SK-N-SH (cell line): ENCODE measurements at regions not wholly inside any gene's neighbourhood (a gene's known extent, or its start where the extent isn't known, plus 50 kb on each side); places are given as distances from the start of the nearest gene placed in this dataset.

ENCODE experiments used
- CTCF ChIA-PET: fragments of 300-600, 350-600 bp; formaldehyde crosslinking; extraction: SDS; loops from one replicate; lab custom pipeline; 2021; lab: Yijun Ruan, JAX
- POLR2A ChIA-PET: fragments of 350-600 bp; sonication (Branson Sonifier 250); formaldehyde crosslinking; extraction: SDS; loops from one replicate; lab custom pipeline; 2020; ENCODE audit warnings: antibody characterized with exemption, inconsistent platforms; lab: Yijun Ruan, JAX
- DNase-seq: peaks from one replicate; pipeline ENCODE4 v3.0.0; 2012
- H2AFZ ChIP-seq: fragments of 200-600 bp; sonication (generic); 2 replicates; pipeline ENCODE4 v1.8.1; 2016; ENCODE audit warnings: antibody characterized with exemption, mild to moderate bottlenecking, low read depth
- H3F3A ChIP-seq: fragments of 200-600 bp; sonication (generic); replicated peaks from 2 replicates; pipeline ENCODE3; 2016; ENCODE audit warnings: antibody characterized with exemption, mild to moderate bottlenecking; ENCODE audit not compliant: insufficient read depth
- H3K27ac ChIP-seq, 2 experiments: fragments of 200-500 bp in 1 of 2; fragments of 200-600 bp in 1 of 2; sonication (Bioruptor generic) in 1 of 2; sonication (generic), shearing (Covaris generic) in 1 of 2; 2 replicates each; pipeline versions ENCODE4 v1.5.1 to v1.6.1; 2014 to 2016; ENCODE audit warnings: low read depth in 2 of 2, inconsistent platforms in 1 of 2, low read length in 1 of 2, mild to moderate bottlenecking in 1 of 2, mixed read lengths in 1 of 2
- H3K27me3 ChIP-seq: fragments of 200-600 bp; sonication (generic), shearing (Covaris generic); 2 replicates; pipeline ENCODE4 v1.6.1; 2016; ENCODE audit warnings: mixed run types; ENCODE audit not compliant: insufficient read depth
- H3K36me3 ChIP-seq, 2 experiments: fragments of 200-500 bp in 1 of 2; fragments of 200-600 bp in 1 of 2; sonication (Bioruptor generic) in 1 of 2; sonication (generic) in 1 of 2; replicated peaks in 1 of 2; 2 replicates each; pipeline versions ENCODE3 to v1.5.1; 2014 to 2016; ENCODE audit warnings: low read length in 1 of 2, mild to moderate bottlenecking in 1 of 2; ENCODE audit not compliant: insufficient read depth in 2 of 2, control insufficient read depth in 1 of 2
- H3K4me1 ChIP-seq, 2 experiments: fragments of 200-500 bp in 1 of 2; fragments of 200-600 bp in 1 of 2; sonication (Bioruptor generic) in 1 of 2; sonication (generic), shearing (Covaris generic) in 1 of 2; 2 replicates each; pipeline versions ENCODE4 v1.5.1 to v1.6.1; 2014 to 2016; ENCODE audit warnings: low read depth in 1 of 2, low read length in 1 of 2, mixed run types in 1 of 2; ENCODE audit not compliant: insufficient read depth in 2 of 2, control insufficient read depth in 1 of 2
- H3K4me2 ChIP-seq: fragments of 200-600 bp; sonication (generic), shearing (Covaris generic); 2 replicates; pipeline ENCODE4 v1.6.1; 2017; ENCODE audit warnings: mixed run types
- H3K4me3 ChIP-seq, 2 experiments: fragments of 200-500 bp in 1 of 2; fragments of 200-600 bp in 1 of 2; sonication (Bioruptor generic) in 1 of 2; sonication (generic), shearing (Covaris generic) in 1 of 2; 2 replicates each; pipeline versions ENCODE4 v1.5.1 to v1.8.1; 2014 to 2016; ENCODE audit warnings: low read depth in 2 of 2, inconsistent platforms in 1 of 2, low read length in 1 of 2, mild to moderate bottlenecking in 1 of 2, mixed read lengths in 1 of 2, moderate library complexity in 1 of 2
- H3K79me2 ChIP-seq: fragments of 200-600 bp; sonication (generic); 2 replicates; pipeline ENCODE4 v1.8.1; 2017; ENCODE audit warnings: mild to moderate bottlenecking; ENCODE audit not compliant: insufficient read depth
- H3K9ac ChIP-seq: fragments of 200-600 bp; sonication (generic); 2 replicates; pipeline ENCODE4 v1.6.1; 2017; ENCODE audit warnings: mixed run types
- H3K9me2 ChIP-seq: fragments of 200-600 bp; sonication (generic); 2 replicates; pipeline ENCODE4 v1.6.1; 2017; ENCODE audit warnings: mixed run types
- H3K9me3 ChIP-seq: fragments of 200-600 bp; sonication (generic); 2 replicates; pipeline ENCODE4 v1.6.1; 2017; ENCODE audit warnings: mixed run types, mild to moderate bottlenecking, moderate library complexity
- H4K20me1 ChIP-seq: fragments of 200-600 bp; sonication (generic); 2 replicates; pipeline ENCODE4 v1.6.1; 2017; ENCODE audit warnings: mild to moderate bottlenecking, mixed run types; ENCODE audit not compliant: insufficient read depth
- CHD2 ChIP-seq: fragments of 150-350 bp; IDR thresholded peaks from 2 replicates; pipeline ENCODE4 v1.6.1; 2018; ENCODE audit warnings: low read length; ENCODE audit not compliant: partially characterized antibody
- EP300 ChIP-seq, 2 experiments: IDR thresholded peaks; 2 replicates each; pipeline versions ENCODE4 v1.4.0 to v1.6.1; 2012; ENCODE audit warnings: borderline replicate concordance in 1 of 2, low read depth in 1 of 2, low read length in 1 of 2
- GATA2 ChIP-seq: sonication (generic); formaldehyde crosslinking; IDR thresholded peaks from 2 replicates; pipeline ENCODE4 v1.5.0; 2020; ENCODE audit warnings: mild to moderate bottlenecking, missing genetic modification reagents
- IRF3 ChIP-seq: fragments of 150-350 bp; IDR thresholded peaks from 2 replicates; pipeline ENCODE4 v1.6.1; 2016; ENCODE audit warnings: mild to moderate bottlenecking, low read depth, low read length
- MAX ChIP-seq: IDR thresholded peaks from 2 replicates; pipeline ENCODE4 v1.4.0; 2012; ENCODE audit warnings: low read depth
- MEF2A ChIP-seq: IDR thresholded peaks from 2 replicates; pipeline ENCODE4 v1.4.0; 2012; ENCODE audit warnings: low read depth, borderline replicate concordance
- RXRA ChIP-seq: IDR thresholded peaks from 2 replicates; pipeline ENCODE4 v1.4.0; 2012; ENCODE audit warnings: low read depth, mild to moderate bottlenecking, borderline replicate concordance
- SIN3A ChIP-seq: IDR thresholded peaks from 2 replicates; pipeline ENCODE4 v1.6.1; 2012; ENCODE audit warnings: low read depth, mild to moderate bottlenecking, low read length, moderate library complexity, borderline replicate concordance
- TAF1 ChIP-seq: IDR thresholded peaks from 2 replicates; pipeline ENCODE4 v1.6.1; 2012; ENCODE audit warnings: low read depth, mild to moderate bottlenecking, low read length, moderate library complexity, borderline replicate concordance
- TEAD4 ChIP-seq: IDR thresholded peaks from 2 replicates; pipeline ENCODE4 v1.4.0; 2012; ENCODE audit warnings: mild to moderate bottlenecking, borderline replicate concordance; ENCODE audit not compliant: insufficient read depth
- WGBS: methylation state at CpG from one replicate; pipeline ENCODE4 v1.1.6; 2017; ENCODE audit warnings: low lambda C conversion rate; 5-methylcytosine and 5-hydroxymethylcytosine counted together
- TF ChIP-seq, protein P1 (sequence below): IDR thresholded peaks from 2 replicates; pipeline ENCODE4 v1.6.1; 2012; ENCODE audit warnings: mild to moderate bottlenecking, low read depth, low read length, moderate library complexity
- TF ChIP-seq, protein P2 (sequence below): fragments of 150-350 bp; IDR thresholded peaks from 2 replicates; pipeline ENCODE4 v1.6.1; 2017; ENCODE audit warnings: antibody characterized with exemption, low read length, low read depth, borderline replicate concordance

DNA sequence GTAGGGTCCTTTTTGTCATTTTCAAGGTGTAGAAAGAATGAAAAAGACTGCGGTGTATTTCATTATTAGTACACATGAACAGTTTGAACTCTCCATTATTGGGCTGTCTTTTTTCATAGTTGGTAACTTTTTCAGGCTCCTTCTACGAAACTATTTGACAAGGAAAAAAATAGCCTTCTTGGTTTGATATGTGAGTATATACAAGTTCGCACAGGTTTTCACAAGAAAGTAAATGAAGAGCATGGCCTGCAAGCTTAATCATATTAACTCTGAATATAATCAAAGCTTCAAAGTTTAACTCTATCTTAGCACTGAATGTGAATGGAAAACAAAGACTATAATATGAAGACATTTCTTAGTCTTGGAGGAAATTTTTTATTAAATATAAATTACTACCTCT is 290.0 kb upstream of the ADGRL2 start:
- ChIA-PET CTCF (interaction anchor here (0.7 to 0.8 kb wide), 2 partner anchors 10 to 11 kb away, joined by 3 read pairs; no protein-coding TSS in a partner anchor), POLR2A (no interaction called here)
- WGBS: 89% methylated on average over 3 of the region's 3 CpGs
- Histone ChIP-seq H3K9me2 (no peaks in the 10 kb centered on the region), H3F3A (no peaks in the 10 kb centered on the region), H3K79me2 (no peaks in the 10 kb centered on the region), H4K20me1 (no peaks in the 10 kb centered on the region), H3K4me2 (no peak overlapping the region), H3K27ac (no peak overlapping the region), H3K9me3 (no peaks in the 10 kb centered on the region), H2AFZ (no peak overlapping the region), H3K27me3 (no peaks in the 10 kb centered on the region), H3K4me1 (peaks cover 0 to 7% of the 10 kb centered on the region in 2 experiments; a peak in 2 of 4 replicates), H3K9ac (no peak overlapping the region), H3K36me3 (no peaks in the 10 kb centered on the region), H3K4me3 (no peak overlapping the region)
- DNase-seq: no peak
- TF ChIP-seq CHD2 (no peak), MAX (no peak), EP300 (IDR thresholded peaks at IDR 0.05; ENCODE audit: borderline replicate concordance in 1 of 2, low read depth in 1 of 2, low read length in 1 of 2) (no peak), SIN3A (no peak), RXRA (no peak), TAF1 (no peak), TEAD4 (no peak), IRF3 (no peak)
- TF ChIP-seq, protein P1, sequence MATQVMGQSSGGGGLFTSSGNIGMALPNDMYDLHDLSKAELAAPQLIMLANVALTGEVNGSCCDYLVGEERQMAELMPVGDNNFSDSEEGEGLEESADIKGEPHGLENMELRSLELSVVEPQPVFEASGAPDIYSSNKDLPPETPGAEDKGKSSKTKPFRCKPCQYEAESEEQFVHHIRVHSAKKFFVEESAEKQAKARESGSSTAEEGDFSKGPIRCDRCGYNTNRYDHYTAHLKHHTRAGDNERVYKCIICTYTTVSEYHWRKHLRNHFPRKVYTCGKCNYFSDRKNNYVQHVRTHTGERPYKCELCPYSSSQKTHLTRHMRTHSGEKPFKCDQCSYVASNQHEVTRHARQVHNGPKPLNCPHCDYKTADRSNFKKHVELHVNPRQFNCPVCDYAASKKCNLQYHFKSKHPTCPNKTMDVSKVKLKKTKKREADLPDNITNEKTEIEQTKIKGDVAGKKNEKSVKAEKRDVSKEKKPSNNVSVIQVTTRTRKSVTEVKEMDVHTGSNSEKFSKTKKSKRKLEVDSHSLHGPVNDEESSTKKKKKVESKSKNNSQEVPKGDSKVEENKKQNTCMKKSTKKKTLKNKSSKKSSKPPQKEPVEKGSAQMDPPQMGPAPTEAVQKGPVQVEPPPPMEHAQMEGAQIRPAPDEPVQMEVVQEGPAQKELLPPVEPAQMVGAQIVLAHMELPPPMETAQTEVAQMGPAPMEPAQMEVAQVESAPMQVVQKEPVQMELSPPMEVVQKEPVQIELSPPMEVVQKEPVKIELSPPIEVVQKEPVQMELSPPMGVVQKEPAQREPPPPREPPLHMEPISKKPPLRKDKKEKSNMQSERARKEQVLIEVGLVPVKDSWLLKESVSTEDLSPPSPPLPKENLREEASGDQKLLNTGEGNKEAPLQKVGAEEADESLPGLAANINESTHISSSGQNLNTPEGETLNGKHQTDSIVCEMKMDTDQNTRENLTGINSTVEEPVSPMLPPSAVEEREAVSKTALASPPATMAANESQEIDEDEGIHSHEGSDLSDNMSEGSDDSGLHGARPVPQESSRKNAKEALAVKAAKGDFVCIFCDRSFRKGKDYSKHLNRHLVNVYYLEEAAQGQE: no peak
- TF ChIP-seq, protein P2, sequence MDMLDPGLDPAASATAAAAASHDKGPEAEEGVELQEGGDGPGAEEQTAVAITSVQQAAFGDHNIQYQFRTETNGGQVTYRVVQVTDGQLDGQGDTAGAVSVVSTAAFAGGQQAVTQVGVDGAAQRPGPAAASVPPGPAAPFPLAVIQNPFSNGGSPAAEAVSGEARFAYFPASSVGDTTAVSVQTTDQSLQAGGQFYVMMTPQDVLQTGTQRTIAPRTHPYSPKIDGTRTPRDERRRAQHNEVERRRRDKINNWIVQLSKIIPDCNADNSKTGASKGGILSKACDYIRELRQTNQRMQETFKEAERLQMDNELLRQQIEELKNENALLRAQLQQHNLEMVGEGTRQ: no peak

GRCh38 chr1:81509594-81509993 is 291.1 kb upstream of the ADGRL2 start:
- ChIA-PET POLR2A (no interaction called here), CTCF (interaction anchor here (1.1 kb wide), 1 partner anchor 11 kb away, joined by 4 read pairs; no protein-coding TSS in a partner anchor)
- Histone ChIP-seq H3K9ac (no peak overlapping the region), H3K4me2 (no peak overlapping the region), H3K79me2 (no peaks in the 10 kb centered on the region), H3K36me3 (no peaks in the 10 kb centered on the region), H3K9me3 (no peaks in the 10 kb centered on the region), H3K27me3 (no peaks in the 10 kb centered on the region), H2AFZ (no peak overlapping the region), H4K20me1 (no peaks in the 10 kb centered on the region), H3K4me1 (peaks cover 0 to 7% of the 10 kb centered on the region in 2 experiments; a peak in 2 of 4 replicates), H3F3A (no peaks in the 10 kb centered on the region), H3K27ac (no peak overlapping the region; a peak in 1 of 4 replicates), H3K9me2 (no peaks in the 10 kb centered on the region), H3K4me3 (no peak overlapping the region)
- 90% methylated on average over 5 of the region's 5 CpGs for whole genome bisulfite sequencing
- no peak for DNase-seq
- TF ChIP-seq GATA2 (CRISPR knock-in tag) (no peak), MEF2A (no peak)
- TF ChIP-seq, protein P1: no peak
